ENCODE measurements at regions not wholly inside any gene's neighbourhood (a gene's known extent, or its start where the extent isn't known, plus 50 kb on each side); places are given as distances from the start of the nearest gene placed in this dataset.

GRCh38 chr10:88181902-88182600, 318.6 kb downstream of the PTEN start:
- DNase-seq (ENCODE audit: low spot score) = no peak
- no peak overlapping the region for H3K4me3 ChIP-seq (ENCODE audit: low read depth, low read length, poor library complexity, severe bottlenecking)
- no peaks in the 10 kb centered on the region for H3K36me3 ChIP-seq (ENCODE audit: insufficient read depth, low read length, poor library complexity, severe bottlenecking)
- POLR2A ChIA-PET (ENCODE audit: low non-redundant PET) = no interaction called here
- H3K27ac ChIP-seq (ENCODE audit: low read depth, low read length, poor library complexity, severe bottlenecking) = no peak overlapping the region
- H3K4me1 ChIP-seq (ENCODE audit: insufficient read depth, low read length, poor library complexity, severe bottlenecking) = no peaks in the 10 kb centered on the region
- H3K27me3 ChIP-seq (replicated peaks; ENCODE audit: insufficient read depth, low read depth, low read length, poor library complexity) = no peaks in the 10 kb centered on the region
- CTCF ChIA-PET = no interaction called here
- TF ChIP-seq EZH2 (IDR thresholded peaks at IDR 0.05; ENCODE audit: borderline replicate concordance, low read depth, low read length, poor library complexity, severe bottlenecking) = no peak
- TF ChIP-seq, protein P1, sequence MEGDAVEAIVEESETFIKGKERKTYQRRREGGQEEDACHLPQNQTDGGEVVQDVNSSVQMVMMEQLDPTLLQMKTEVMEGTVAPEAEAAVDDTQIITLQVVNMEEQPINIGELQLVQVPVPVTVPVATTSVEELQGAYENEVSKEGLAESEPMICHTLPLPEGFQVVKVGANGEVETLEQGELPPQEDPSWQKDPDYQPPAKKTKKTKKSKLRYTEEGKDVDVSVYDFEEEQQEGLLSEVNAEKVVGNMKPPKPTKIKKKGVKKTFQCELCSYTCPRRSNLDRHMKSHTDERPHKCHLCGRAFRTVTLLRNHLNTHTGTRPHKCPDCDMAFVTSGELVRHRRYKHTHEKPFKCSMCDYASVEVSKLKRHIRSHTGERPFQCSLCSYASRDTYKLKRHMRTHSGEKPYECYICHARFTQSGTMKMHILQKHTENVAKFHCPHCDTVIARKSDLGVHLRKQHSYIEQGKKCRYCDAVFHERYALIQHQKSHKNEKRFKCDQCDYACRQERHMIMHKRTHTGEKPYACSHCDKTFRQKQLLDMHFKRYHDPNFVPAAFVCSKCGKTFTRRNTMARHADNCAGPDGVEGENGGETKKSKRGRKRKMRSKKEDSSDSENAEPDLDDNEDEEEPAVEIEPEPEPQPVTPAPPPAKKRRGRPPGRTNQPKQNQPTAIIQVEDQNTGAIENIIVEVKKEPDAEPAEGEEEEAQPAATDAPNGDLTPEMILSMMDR (conservative IDR thresholded peaks at IDR 0.05; ENCODE audit: low read depth, low read length) = no peak
- H3K9me3 ChIP-seq (ENCODE audit: low read depth, low read length, poor library complexity, severe bottlenecking) = no peaks in the 10 kb centered on the region
- intact Hi-C loops (cut with micrococcal nuclease; ENCODE audit: unreplicated experiment) = no loop called here
- BruUV-seq (replicated peaks) = no TSS peak

DNA sequence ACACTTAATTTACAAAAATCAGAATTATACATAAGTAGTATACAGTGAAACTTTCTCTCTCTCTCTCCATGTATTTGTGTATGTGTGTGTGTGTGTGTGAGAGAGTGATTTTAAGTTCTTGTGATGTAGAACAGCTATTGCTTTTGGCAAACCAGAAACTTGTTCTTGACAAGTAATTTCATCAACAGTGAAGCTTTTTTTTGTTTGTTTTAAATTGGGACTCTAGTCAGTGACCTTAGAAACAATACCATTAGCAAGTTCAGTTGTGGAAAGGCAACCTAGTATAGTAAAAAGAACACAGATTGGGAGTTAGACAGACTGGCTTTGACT, 319.1 kb downstream of the PTEN start:
- ChIA-PET POLR2A (ENCODE audit: low non-redundant PET) (no interaction called here), CTCF (no interaction called here)
- TF ChIP-seq EZH2 (IDR thresholded peaks at IDR 0.05; ENCODE audit: borderline replicate concordance, low read depth, low read length, poor library complexity, severe bottlenecking) = no peak
- TF ChIP-seq, protein P1 (conservative IDR thresholded peaks at IDR 0.05; ENCODE audit: low read depth, low read length) = no peak
- Histone ChIP-seq H3K36me3 (ENCODE audit: insufficient read depth, low read length, poor library complexity, severe bottlenecking) (no peaks in the 10 kb centered on the region), H3K4me1 (ENCODE audit: insufficient read depth, low read length, poor library complexity, severe bottlenecking) (no peaks in the 10 kb centered on the region), H3K4me3 (ENCODE audit: low read depth, low read length, poor library complexity, severe bottlenecking) (no peak overlapping the region), H3K27me3 (replicated peaks; ENCODE audit: insufficient read depth, low read depth, low read length, poor library complexity) (no peaks in the 10 kb centered on the region), H3K27ac (ENCODE audit: low read depth, low read length, poor library complexity, severe bottlenecking) (no peak overlapping the region), H3K9me3 (ENCODE audit: low read depth, low read length, poor library complexity, severe bottlenecking) (no peaks in the 10 kb centered on the region)
- intact Hi-C loops (cut with micrococcal nuclease; ENCODE audit: unreplicated experiment) = no loop called here
- no peak for DNase-seq (ENCODE audit: low spot score)
- no TSS peak for BruUV-seq (replicated peaks)

DNA sequence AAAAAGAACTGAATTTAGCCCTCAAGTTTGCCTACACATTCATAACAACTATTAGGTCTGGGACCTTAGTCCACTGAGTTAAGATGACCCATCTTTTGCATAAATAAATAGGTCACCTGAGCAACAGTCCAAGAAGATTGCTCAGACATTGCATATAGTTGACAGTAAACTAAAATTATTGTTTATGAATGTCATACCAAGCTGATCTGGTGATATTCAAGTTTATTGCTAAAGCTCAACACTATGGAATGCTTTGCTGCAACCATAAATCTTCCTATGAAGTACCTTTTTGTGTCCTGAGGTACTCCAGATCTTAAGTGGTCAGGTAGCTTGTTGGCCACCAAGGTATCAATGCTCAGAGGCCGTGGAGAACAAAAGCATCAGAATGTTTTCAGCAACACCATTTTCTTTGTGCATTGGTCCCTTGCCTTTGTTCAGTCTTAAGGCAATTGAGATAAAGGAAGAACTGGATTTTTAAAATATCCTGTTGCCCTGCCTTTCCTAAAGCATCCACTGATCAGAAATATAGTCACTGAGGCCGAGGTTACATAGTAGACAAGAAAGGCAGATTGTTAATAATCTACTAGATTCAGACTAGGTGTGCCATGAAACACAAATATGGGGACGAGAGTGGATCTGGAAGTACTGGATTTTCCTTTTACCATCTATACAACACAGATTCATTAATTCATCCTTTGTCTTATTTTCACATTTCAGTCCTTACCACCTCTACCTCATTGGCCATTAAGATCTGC, 321.3 kb downstream of the PTEN start:
- no TSS peak for BruUV-seq (replicated peaks)

More for the DNA sequence above, 321.3 kb downstream of the PTEN start:
- no peak overlapping the region for H3K27ac ChIP-seq (ENCODE audit: low read depth, low read length, poor library complexity, severe bottlenecking)
- H3K4me1 ChIP-seq (ENCODE audit: insufficient read depth, low read length, poor library complexity, severe bottlenecking) = no peaks in the 10 kb centered on the region
- TF ChIP-seq, protein P1 (conservative IDR thresholded peaks at IDR 0.05; ENCODE audit: low read depth, low read length) = no peak
- TF ChIP-seq EZH2 (IDR thresholded peaks at IDR 0.05; ENCODE audit: borderline replicate concordance, low read depth, low read length, poor library complexity, severe bottlenecking) = no peak
- H3K36me3 ChIP-seq (ENCODE audit: insufficient read depth, low read length, poor library complexity, severe bottlenecking) = no peaks in the 10 kb centered on the region
- POLR2A ChIA-PET (ENCODE audit: low non-redundant PET) = no interaction called here
- DNase-seq (ENCODE audit: low spot score) = no peak
- intact Hi-C loops (cut with micrococcal nuclease; ENCODE audit: unreplicated experiment) = no loop called here
- H3K9me3 ChIP-seq (ENCODE audit: low read depth, low read length, poor library complexity, severe bottlenecking) = no peaks in the 10 kb centered on the region
- CTCF ChIA-PET = no interaction called here
- no peak overlapping the region for H3K4me3 ChIP-seq (ENCODE audit: low read depth, low read length, poor library complexity, severe bottlenecking)
- no peaks in the 10 kb centered on the region for H3K27me3 ChIP-seq (replicated peaks; ENCODE audit: insufficient read depth, low read depth, low read length, poor library complexity)

Data from A673 (cell line).